HL-60 (cell line): ENCODE measurements at regions not wholly inside any gene's neighbourhood (a gene's known extent, or its start where the extent isn't known, plus 50 kb on each side); places are given as distances from the start of the nearest gene placed in this dataset.

Experiments
- DNase-seq, 2 experiments: peaks; one replicate each; pipeline ENCODE4 v3.0.0-alpha.2; 2010 to 2020; ENCODE audit warnings: low read depth in 1 of 2, low spot score in 1 of 2
- H3K27ac ChIP-seq: fragments of 250-450 bp; sonication (Bioruptor Pico); replicated peaks from 2 replicates; pipeline ENCODE4 v1.5.1; 2020; ENCODE audit warnings: mild to moderate bottlenecking, moderate library complexity
- H3K27me3 ChIP-seq: fragments of 250-450 bp; sonication (Bioruptor Pico); 2 replicates; pipeline ENCODE4 v1.5.1; 2021; ENCODE audit warnings: mild to moderate bottlenecking, moderate library complexity; ENCODE audit not compliant: insufficient read depth, poor library complexity, severe bottlenecking
- H3K4me3 ChIP-seq: replicated peaks from 2 replicates; pipeline ENCODE4 v1.5.1; 2011; ENCODE audit warnings: mild to moderate bottlenecking, control low read depth, low read length; ENCODE audit not compliant: insufficient read depth
- GABPA ChIP-seq: IDR thresholded peaks from 2 replicates; pipeline ENCODE4 v1.6.1; 2012; ENCODE audit warnings: low read depth
- POLR2AphosphoS5 ChIP-seq: IDR thresholded peaks from 2 replicates; pipeline ENCODE4 v1.6.1; 2012; ENCODE audit warnings: low read depth
- SPI1 ChIP-seq: IDR thresholded peaks from 2 replicates; pipeline ENCODE4 v1.6.1; 2012; ENCODE audit warnings: low read depth, mild to moderate bottlenecking, borderline replicate concordance
- TF ChIP-seq, protein P1 (sequence below): IDR thresholded peaks from 2 replicates; pipeline ENCODE4 v1.6.1; 2012; ENCODE audit warnings: low read depth; ENCODE audit not compliant: insufficient replicate concordance
- TF ChIP-seq, protein P2 (sequence below): IDR thresholded peaks from one replicate; pipeline ENCODE4 v1.5.1; 2011; ENCODE audit warnings: low read length, control low read depth, inconsistent platforms; ENCODE audit not compliant: insufficient read depth

DNA sequence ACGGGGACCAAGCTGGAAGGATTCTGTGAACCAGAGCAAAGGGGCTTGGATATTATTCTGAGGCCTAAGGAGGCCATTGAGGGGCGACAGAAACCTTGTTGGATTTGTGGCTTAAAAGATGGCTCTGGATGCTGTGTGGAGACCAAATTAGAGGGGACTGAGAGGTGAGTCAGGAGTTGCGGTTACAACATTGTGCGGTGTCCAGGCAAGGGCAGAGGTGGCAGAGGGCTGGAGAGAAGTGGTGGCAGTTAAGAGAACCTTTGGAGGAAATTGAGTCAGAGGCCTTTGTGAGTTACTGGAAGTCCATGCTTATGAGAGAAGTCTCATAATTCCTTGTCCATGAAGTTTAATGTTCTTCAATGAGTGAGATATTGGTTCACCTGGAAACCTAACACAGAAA, 143.2 kb downstream of the FAM43A start:
- Histone ChIP-seq H3K27ac (no peak overlapping the region), H3K4me3 (no peak overlapping the region), H3K27me3 (no peaks in the 10 kb centered on the region)
- no peak for DNase-seq
- TF ChIP-seq, protein P1, sequence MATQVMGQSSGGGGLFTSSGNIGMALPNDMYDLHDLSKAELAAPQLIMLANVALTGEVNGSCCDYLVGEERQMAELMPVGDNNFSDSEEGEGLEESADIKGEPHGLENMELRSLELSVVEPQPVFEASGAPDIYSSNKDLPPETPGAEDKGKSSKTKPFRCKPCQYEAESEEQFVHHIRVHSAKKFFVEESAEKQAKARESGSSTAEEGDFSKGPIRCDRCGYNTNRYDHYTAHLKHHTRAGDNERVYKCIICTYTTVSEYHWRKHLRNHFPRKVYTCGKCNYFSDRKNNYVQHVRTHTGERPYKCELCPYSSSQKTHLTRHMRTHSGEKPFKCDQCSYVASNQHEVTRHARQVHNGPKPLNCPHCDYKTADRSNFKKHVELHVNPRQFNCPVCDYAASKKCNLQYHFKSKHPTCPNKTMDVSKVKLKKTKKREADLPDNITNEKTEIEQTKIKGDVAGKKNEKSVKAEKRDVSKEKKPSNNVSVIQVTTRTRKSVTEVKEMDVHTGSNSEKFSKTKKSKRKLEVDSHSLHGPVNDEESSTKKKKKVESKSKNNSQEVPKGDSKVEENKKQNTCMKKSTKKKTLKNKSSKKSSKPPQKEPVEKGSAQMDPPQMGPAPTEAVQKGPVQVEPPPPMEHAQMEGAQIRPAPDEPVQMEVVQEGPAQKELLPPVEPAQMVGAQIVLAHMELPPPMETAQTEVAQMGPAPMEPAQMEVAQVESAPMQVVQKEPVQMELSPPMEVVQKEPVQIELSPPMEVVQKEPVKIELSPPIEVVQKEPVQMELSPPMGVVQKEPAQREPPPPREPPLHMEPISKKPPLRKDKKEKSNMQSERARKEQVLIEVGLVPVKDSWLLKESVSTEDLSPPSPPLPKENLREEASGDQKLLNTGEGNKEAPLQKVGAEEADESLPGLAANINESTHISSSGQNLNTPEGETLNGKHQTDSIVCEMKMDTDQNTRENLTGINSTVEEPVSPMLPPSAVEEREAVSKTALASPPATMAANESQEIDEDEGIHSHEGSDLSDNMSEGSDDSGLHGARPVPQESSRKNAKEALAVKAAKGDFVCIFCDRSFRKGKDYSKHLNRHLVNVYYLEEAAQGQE: no peak
- TF ChIP-seq POLR2AphosphoS5 (no peak), SPI1 (no peak), GABPA (no peak)
- TF ChIP-seq, protein P2, sequence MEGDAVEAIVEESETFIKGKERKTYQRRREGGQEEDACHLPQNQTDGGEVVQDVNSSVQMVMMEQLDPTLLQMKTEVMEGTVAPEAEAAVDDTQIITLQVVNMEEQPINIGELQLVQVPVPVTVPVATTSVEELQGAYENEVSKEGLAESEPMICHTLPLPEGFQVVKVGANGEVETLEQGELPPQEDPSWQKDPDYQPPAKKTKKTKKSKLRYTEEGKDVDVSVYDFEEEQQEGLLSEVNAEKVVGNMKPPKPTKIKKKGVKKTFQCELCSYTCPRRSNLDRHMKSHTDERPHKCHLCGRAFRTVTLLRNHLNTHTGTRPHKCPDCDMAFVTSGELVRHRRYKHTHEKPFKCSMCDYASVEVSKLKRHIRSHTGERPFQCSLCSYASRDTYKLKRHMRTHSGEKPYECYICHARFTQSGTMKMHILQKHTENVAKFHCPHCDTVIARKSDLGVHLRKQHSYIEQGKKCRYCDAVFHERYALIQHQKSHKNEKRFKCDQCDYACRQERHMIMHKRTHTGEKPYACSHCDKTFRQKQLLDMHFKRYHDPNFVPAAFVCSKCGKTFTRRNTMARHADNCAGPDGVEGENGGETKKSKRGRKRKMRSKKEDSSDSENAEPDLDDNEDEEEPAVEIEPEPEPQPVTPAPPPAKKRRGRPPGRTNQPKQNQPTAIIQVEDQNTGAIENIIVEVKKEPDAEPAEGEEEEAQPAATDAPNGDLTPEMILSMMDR: no peak

- TF ChIP-seq POLR2AphosphoS5: no peak
- TF ChIP-seq GABPA: no peak
- TF ChIP-seq, protein P1: no peak
- no peak for TF ChIP-seq SPI1
- TF ChIP-seq, protein P2: no peak
- no peaks in the 10 kb centered on the region for H3K27me3 ChIP-seq
- H3K27ac ChIP-seq: no peak overlapping the region
- no peak for DNase-seq
- no peak overlapping the region for H3K4me3 ChIP-seq
Observed at GRCh38 chr3:194830401-194830800, 144.7 kb downstream of the FAM43A start.

DNA sequence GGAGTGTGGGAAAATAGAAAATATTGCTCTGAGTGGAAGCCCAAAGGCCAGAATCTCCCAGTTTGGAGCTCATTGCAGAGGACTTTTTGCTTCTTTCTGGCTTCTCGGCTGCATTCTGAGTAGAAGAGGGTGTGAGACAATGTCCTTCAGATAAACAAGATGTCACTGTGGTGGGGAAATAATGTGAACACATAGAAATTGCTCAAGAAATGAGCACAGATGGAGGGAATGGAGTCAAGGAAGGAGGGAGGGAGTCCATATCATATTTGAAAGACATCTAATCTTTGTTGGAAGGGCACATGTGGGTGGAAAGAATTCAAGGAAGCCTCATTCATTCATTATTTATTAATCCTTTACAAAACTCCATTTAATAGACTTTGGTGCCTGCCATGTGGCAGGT, 145.3 kb downstream of the FAM43A start:
- H3K4me3 ChIP-seq: no peak overlapping the region
- no peak for DNase-seq
- no peak overlapping the region for H3K27ac ChIP-seq
- no peaks in the 10 kb centered on the region for H3K27me3 ChIP-seq
- TF ChIP-seq GABPA (no peak), POLR2AphosphoS5 (no peak), SPI1 (no peak)
- TF ChIP-seq, protein P2: no peak
- TF ChIP-seq, protein P1: no peak
